Liver (tissue), 8 donors: ENCODE measurements at regions not wholly inside any gene's neighbourhood (a gene's known extent, or its start where the extent isn't known, plus 50 kb on each side); places are given as distances from the start of the nearest gene placed in this dataset.

Experiments
- DNase-seq: peaks from one replicate; pipeline ENCODE4 v3.0.0-alpha.2; 2017; ENCODE audit warnings: low spot score
- H3K27ac ChIP-seq, 2 donors: one replicate each; pipeline ENCODE4 v1.7.0; 2013; ENCODE audit warnings: inconsistent platforms in 2 of 2, low read length in 2 of 2, control low read depth in 1 of 2, low read depth in 1 of 2, mild to moderate bottlenecking in 1 of 2
- H3K27me3 ChIP-seq, 4 donors: one replicate each; pipeline versions ENCODE4 v1.6.1 to v1.7.0; 2013; ENCODE audit warnings: low read length in 3 of 4, inconsistent platforms in 1 of 4, mild to moderate bottlenecking in 1 of 4, moderate library complexity in 1 of 4; ENCODE audit not compliant: control insufficient read depth in 4 of 4, insufficient read depth in 4 of 4
- H3K36me3 ChIP-seq, 4 donors: one replicate each; pipeline versions ENCODE4 v1.6.1 to v1.7.0; 2013; ENCODE audit warnings: low read length in 3 of 4, mild to moderate bottlenecking in 3 of 4, low read depth in 1 of 4, moderate library complexity in 1 of 4; ENCODE audit not compliant: control insufficient read depth in 4 of 4, insufficient read depth in 3 of 4
- H3K4me1 ChIP-seq, 4 donors: one replicate each; pipeline versions ENCODE4 v1.6.1 to v1.7.0; 2013; ENCODE audit warnings: low read length in 3 of 4, mild to moderate bottlenecking in 3 of 4, moderate library complexity in 1 of 4; ENCODE audit not compliant: control insufficient read depth in 4 of 4, insufficient read depth in 4 of 4
- H3K4me3 ChIP-seq, 3 donors: one replicate each; pipeline versions ENCODE4 v1.6.1 to v1.7.0; 2013; ENCODE audit warnings: low read length in 3 of 3, control low read depth in 1 of 3, low read depth in 1 of 3, mild to moderate bottlenecking in 1 of 3
- H3K9ac ChIP-seq, 2 donors: one replicate each; pipeline ENCODE4 v1.7.0; 2013; ENCODE audit warnings: low read length in 2 of 2, mild to moderate bottlenecking in 2 of 2, moderate library complexity in 2 of 2, control low read depth in 1 of 2, low read depth in 1 of 2
- H3K9me3 ChIP-seq, 4 donors: one replicate each; pipeline versions ENCODE4 v1.6.1 to v1.7.0; 2013; ENCODE audit warnings: low read length in 3 of 4; ENCODE audit not compliant: control insufficient read depth in 4 of 4
- EGR1 ChIP-seq, 2 donors: IDR thresholded peaks; 2 replicates each; pipeline ENCODE4 v1.6.1; 2016 to 2018; ENCODE audit warnings: antibody characterized with exemption in 2 of 2, low read depth in 2 of 2
- FOXA1 ChIP-seq: IDR thresholded peaks from 2 replicates; pipeline ENCODE4 v1.6.1; 2016; ENCODE audit warnings: antibody characterized with exemption
- FOXA2 ChIP-seq: IDR thresholded peaks from 2 replicates; pipeline ENCODE4 v1.6.1; 2016; ENCODE audit warnings: antibody characterized with exemption
- GABPA ChIP-seq, 2 donors: IDR thresholded peaks in 1 of 2; conservative IDR thresholded peaks in 1 of 2; 2 replicates each; pipeline ENCODE4 v1.6.1; 2016; ENCODE audit warnings: antibody characterized with exemption in 2 of 2, mild to moderate bottlenecking in 1 of 2, moderate library complexity in 1 of 2
- HNF4A ChIP-seq, 2 donors: conservative IDR thresholded peaks; 2 replicates each; pipeline ENCODE4 v1.6.1; 2016; ENCODE audit warnings: antibody characterized with exemption in 2 of 2, mild to moderate bottlenecking in 2 of 2
- HNF4G ChIP-seq: IDR thresholded peaks from 2 replicates; pipeline ENCODE4 v1.6.1; 2016; ENCODE audit warnings: antibody characterized with exemption
- JUND ChIP-seq, 2 donors: IDR thresholded peaks; 2 replicates each; pipeline ENCODE4 v1.6.1; 2016; ENCODE audit warnings: antibody characterized with exemption in 2 of 2
- NR2F2 ChIP-seq: IDR thresholded peaks from 2 replicates; pipeline ENCODE4 v1.6.1; 2016; ENCODE audit warnings: antibody characterized with exemption
- RAD21 ChIP-seq, 2 donors: IDR thresholded peaks; 2 replicates each; pipeline ENCODE4 v1.6.1; 2016; ENCODE audit warnings: antibody characterized with exemption in 2 of 2, mild to moderate bottlenecking in 2 of 2
- RXRA ChIP-seq, 2 donors: IDR thresholded peaks; 2 replicates each; pipeline ENCODE4 v1.6.1; 2017 to 2018; ENCODE audit warnings: antibody characterized with exemption in 2 of 2, mild to moderate bottlenecking in 1 of 2
- SP1 ChIP-seq: IDR thresholded peaks from 2 replicates; pipeline ENCODE4 v1.6.1; 2018; ENCODE audit warnings: antibody characterized with exemption, mild to moderate bottlenecking
- TAF1 ChIP-seq: conservative IDR thresholded peaks from 2 replicates; pipeline ENCODE4 v1.6.1; 2016; ENCODE audit warnings: antibody characterized with exemption, mild to moderate bottlenecking
- YY1 ChIP-seq: IDR thresholded peaks from 2 replicates; pipeline ENCODE4 v1.6.1; 2016; ENCODE audit warnings: antibody characterized with exemption, mild to moderate bottlenecking
- WGBS: extraction: QIAGEN DNeasy Blood & Tissue Kit; methylation state at CpG from one replicate; pipeline ENCODE4 v1.1.7; 2013; 5-methylcytosine and 5-hydroxymethylcytosine counted together
- TF ChIP-seq, protein P1 (sequence below): IDR thresholded peaks from 2 replicates; pipeline ENCODE4 v1.6.1; 2016; ENCODE audit warnings: antibody characterized with exemption
- TF ChIP-seq, protein P2 (sequence below): IDR thresholded peaks from 2 replicates; pipeline ENCODE4 v1.6.1; 2016; ENCODE audit warnings: antibody characterized with exemption
- TF ChIP-seq, protein P3 (sequence below): IDR thresholded peaks from 2 replicates; pipeline ENCODE4 v1.6.1; 2016; ENCODE audit warnings: antibody characterized with exemption
- TF ChIP-seq, protein P4 (sequence below): fragments of 150-350 bp; IDR thresholded peaks from 2 replicates; pipeline ENCODE4 v1.5.1; 2017; ENCODE audit warnings: improper control_type of control experiment, low read depth, low read length; ENCODE audit not compliant: missing input control
- TF ChIP-seq, protein P5 (sequence below): IDR thresholded peaks from 2 replicates; pipeline ENCODE4 v1.6.1; 2016; ENCODE audit warnings: antibody characterized with exemption, mild to moderate bottlenecking
- donor health status: healthy.
- donor health status: healthy.
- donor health status: healthy.
- donor health status: healthy.
- donor health status: healthy.

DNA sequence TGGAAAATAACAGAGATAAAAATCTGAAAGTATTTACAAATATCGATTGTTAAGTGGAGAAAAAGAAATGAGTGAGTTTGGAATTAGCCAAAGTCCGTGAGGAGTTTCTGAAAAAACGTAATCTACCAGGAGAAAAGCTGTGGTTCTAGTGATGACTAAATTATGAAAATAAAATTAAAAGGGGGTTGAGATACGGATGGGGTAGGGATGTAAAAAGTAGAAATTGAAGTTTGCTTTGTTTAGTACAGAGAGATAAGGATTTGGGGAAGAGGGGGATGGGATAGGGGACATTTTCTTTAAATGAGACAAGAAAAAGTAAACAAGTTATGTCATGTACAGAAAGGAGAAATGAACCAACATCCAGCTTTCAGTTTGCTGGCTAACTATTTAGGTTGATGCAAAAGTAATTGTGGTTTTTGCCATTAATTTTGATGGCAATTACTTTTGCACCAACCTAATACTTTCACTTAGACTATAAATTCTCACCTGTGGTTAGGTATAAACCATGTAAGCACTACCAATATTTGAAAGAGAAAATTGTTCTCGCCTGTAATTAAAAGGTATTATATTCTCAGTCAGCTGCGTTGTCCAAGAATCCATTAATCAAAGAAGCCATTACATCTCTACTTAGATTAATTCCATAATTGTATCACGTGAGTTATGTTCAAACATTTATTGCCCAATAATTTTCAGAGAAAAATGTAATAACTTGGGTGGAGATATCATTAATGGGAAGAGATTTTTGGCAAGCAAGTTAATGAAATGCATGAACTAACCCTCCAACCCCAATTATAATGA is 143.0 kb upstream of the NRP1 start:
- DNase-seq, result no peak
- Histone ChIP-seq H3K4me3 (peak overlapping the region in 1 of 3 donors; percentile 16), H3K27ac (peak overlapping the region in 1 of 2 donors; percentile 34), H3K9ac (no peak overlapping the region), H3K36me3 (no peaks in the 10 kb centered on the region), H3K9me3 (no peaks in the 10 kb centered on the region), H3K27me3 (no peaks in the 10 kb centered on the region), H3K4me1 (peaks cover 0 to 5% (median 0%) of the 10 kb centered on the region in 4 donors)
- TF ChIP-seq SP1, result peak; percentile 22
- TF ChIP-seq FOXA2, result no peak
- no peak for TF ChIP-seq YY1
- TF ChIP-seq, protein P1, sequence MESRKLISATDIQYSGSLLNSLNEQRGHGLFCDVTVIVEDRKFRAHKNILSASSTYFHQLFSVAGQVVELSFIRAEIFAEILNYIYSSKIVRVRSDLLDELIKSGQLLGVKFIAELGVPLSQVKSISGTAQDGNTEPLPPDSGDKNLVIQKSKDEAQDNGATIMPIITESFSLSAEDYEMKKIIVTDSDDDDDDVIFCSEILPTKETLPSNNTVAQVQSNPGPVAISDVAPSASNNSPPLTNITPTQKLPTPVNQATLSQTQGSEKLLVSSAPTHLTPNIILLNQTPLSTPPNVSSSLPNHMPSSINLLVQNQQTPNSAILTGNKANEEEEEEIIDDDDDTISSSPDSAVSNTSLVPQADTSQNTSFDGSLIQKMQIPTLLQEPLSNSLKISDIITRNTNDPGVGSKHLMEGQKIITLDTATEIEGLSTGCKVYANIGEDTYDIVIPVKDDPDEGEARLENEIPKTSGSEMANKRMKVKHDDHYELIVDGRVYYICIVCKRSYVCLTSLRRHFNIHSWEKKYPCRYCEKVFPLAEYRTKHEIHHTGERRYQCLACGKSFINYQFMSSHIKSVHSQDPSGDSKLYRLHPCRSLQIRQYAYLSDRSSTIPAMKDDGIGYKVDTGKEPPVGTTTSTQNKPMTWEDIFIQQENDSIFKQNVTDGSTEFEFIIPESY, result no peak
- peak in 1 of 2 donors; percentile 41 for TF ChIP-seq HNF4A (conservative IDR thresholded peaks at IDR 0.05)
- peak in 1 of 2 donors; percentile 4 for TF ChIP-seq RXRA (IDR thresholded peaks at IDR 0.05)
- 72% methylated on average over 7 of the region's 7 CpGs for WGBS

DNA sequence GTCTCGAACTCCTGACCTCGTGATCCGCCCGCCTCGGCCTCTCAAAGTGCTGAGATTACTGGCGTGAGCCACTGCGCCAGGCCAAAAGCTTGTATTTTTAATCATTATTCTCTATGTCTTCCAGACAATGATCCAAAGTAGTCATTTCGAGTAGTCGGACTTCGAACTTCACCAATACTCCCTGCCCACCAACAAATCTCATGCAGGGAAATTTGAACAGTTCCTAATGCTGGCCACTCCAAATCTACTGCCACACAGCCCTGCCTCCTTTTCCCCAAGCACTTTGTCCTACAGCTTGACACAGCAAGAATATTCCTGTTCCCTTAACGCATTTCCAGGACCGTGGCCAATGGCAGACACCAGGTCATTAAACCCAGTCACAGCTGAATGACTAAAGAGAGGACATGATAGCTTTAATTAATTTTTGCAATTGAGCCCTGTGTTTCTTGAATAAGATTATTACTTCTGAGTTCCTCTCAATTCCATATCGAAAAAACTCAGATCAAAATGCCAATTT is 142.3 kb upstream of the NRP1 start:
- no peak for DNase-seq
- Histone ChIP-seq H3K4me3 (peak overlapping the region in 1 of 3 donors; percentile 16), H3K4me1 (peaks cover 0 to 5% (median 0%) of the 10 kb centered on the region in 4 donors)

More for the DNA sequence above, 142.3 kb upstream of the NRP1 start:
- TF ChIP-seq TAF1 (no peak), JUND (IDR thresholded peaks at IDR 0.05) (no peak), FOXA1 (no peak), SP1 (peak; percentile 36), EGR1 (IDR thresholded peaks at IDR 0.05; ENCODE audit: low read depth in 2 of 2) (no peak), HNF4G (peak; percentile 7), FOXA2 (no peak), HNF4A (conservative IDR thresholded peaks at IDR 0.05) (peak in 1 of 2 donors; percentile 54), RAD21 (IDR thresholded peaks at IDR 0.05) (peak in 1 of 2 donors; percentile 31), NR2F2 (no peak), YY1 (peak; percentile 25), RXRA (IDR thresholded peaks at IDR 0.05) (peak; percentile 61 to 77), GABPA (IDR thresholded peaks at IDR 0.05 in 1 of 2, conservative IDR thresholded peaks at IDR 0.05 in 1 of 2) (no peak)
- TF ChIP-seq, protein P2, sequence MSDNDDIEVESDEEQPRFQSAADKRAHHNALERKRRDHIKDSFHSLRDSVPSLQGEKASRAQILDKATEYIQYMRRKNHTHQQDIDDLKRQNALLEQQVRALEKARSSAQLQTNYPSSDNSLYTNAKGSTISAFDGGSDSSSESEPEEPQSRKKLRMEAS, result no peak
- TF ChIP-seq, protein P3, sequence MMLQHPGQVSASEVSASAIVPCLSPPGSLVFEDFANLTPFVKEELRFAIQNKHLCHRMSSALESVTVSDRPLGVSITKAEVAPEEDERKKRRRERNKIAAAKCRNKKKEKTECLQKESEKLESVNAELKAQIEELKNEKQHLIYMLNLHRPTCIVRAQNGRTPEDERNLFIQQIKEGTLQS, result no peak
- TF ChIP-seq, protein P4, sequence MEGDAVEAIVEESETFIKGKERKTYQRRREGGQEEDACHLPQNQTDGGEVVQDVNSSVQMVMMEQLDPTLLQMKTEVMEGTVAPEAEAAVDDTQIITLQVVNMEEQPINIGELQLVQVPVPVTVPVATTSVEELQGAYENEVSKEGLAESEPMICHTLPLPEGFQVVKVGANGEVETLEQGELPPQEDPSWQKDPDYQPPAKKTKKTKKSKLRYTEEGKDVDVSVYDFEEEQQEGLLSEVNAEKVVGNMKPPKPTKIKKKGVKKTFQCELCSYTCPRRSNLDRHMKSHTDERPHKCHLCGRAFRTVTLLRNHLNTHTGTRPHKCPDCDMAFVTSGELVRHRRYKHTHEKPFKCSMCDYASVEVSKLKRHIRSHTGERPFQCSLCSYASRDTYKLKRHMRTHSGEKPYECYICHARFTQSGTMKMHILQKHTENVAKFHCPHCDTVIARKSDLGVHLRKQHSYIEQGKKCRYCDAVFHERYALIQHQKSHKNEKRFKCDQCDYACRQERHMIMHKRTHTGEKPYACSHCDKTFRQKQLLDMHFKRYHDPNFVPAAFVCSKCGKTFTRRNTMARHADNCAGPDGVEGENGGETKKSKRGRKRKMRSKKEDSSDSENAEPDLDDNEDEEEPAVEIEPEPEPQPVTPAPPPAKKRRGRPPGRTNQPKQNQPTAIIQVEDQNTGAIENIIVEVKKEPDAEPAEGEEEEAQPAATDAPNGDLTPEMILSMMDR, result no peak
- TF ChIP-seq, protein P1, result no peak
- TF ChIP-seq, protein P5, sequence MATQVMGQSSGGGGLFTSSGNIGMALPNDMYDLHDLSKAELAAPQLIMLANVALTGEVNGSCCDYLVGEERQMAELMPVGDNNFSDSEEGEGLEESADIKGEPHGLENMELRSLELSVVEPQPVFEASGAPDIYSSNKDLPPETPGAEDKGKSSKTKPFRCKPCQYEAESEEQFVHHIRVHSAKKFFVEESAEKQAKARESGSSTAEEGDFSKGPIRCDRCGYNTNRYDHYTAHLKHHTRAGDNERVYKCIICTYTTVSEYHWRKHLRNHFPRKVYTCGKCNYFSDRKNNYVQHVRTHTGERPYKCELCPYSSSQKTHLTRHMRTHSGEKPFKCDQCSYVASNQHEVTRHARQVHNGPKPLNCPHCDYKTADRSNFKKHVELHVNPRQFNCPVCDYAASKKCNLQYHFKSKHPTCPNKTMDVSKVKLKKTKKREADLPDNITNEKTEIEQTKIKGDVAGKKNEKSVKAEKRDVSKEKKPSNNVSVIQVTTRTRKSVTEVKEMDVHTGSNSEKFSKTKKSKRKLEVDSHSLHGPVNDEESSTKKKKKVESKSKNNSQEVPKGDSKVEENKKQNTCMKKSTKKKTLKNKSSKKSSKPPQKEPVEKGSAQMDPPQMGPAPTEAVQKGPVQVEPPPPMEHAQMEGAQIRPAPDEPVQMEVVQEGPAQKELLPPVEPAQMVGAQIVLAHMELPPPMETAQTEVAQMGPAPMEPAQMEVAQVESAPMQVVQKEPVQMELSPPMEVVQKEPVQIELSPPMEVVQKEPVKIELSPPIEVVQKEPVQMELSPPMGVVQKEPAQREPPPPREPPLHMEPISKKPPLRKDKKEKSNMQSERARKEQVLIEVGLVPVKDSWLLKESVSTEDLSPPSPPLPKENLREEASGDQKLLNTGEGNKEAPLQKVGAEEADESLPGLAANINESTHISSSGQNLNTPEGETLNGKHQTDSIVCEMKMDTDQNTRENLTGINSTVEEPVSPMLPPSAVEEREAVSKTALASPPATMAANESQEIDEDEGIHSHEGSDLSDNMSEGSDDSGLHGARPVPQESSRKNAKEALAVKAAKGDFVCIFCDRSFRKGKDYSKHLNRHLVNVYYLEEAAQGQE, result no peak
- Histone ChIP-seq H3K36me3 (no peaks in the 10 kb centered on the region), H3K27me3 (no peaks in the 10 kb centered on the region), H3K27ac (peak overlapping the region in 1 of 2 donors; percentile 34), H3K9ac (no peak overlapping the region), H3K9me3 (no peaks in the 10 kb centered on the region)
- WGBS, result 72% methylated on average over 13 of the region's 13 CpGs
